Muscle layer of colon (tissue), 2 donors: ENCODE measurements at regions not wholly inside any gene's neighbourhood (a gene's known extent, or its start where the extent isn't known, plus 50 kb on each side); places are given as distances from the start of the nearest gene placed in this dataset.
"Not testable (repeated sequence)": the region's sequence is repeated elsewhere in the genome, so short reads cannot be mapped to it uniquely, and the experiment has no call there.

Experiments used
- H3K27ac ChIP-seq: one replicate; pipeline ENCODE4 v1.7.0; 2013; ENCODE audit warnings: low read depth, mild to moderate bottlenecking, low read length, moderate library complexity
- H3K27me3 ChIP-seq, 2 donors: one replicate each; pipeline ENCODE4 v1.7.0; 2013; ENCODE audit warnings: low read length in 2 of 2, mild to moderate bottlenecking in 2 of 2; ENCODE audit not compliant: insufficient read depth in 2 of 2, control insufficient read depth in 1 of 2
- H3K36me3 ChIP-seq: one replicate; pipeline ENCODE4 v1.7.0; 2013; ENCODE audit warnings: mild to moderate bottlenecking, low read length; ENCODE audit not compliant: insufficient read depth
- H3K4me1 ChIP-seq: one replicate; pipeline ENCODE4 v1.7.0; 2013; ENCODE audit warnings: mild to moderate bottlenecking, low read length; ENCODE audit not compliant: insufficient read depth
- H3K4me3 ChIP-seq, 2 donors: one replicate each; pipeline ENCODE4 v1.7.0; 2013; ENCODE audit warnings: low read length in 2 of 2, low read depth in 1 of 2, mild to moderate bottlenecking in 1 of 2, moderate library complexity in 1 of 2
- H3K9ac ChIP-seq: one replicate; pipeline ENCODE4 v1.7.0; 2013; ENCODE audit warnings: low read length
- H3K9me3 ChIP-seq: one replicate; pipeline ENCODE4 v1.7.0; 2013; ENCODE audit warnings: mild to moderate bottlenecking, low read length
- donor health status: abdominal sarcoma.
- donor health status: Adenocarcinoma of cecum.

DNA sequence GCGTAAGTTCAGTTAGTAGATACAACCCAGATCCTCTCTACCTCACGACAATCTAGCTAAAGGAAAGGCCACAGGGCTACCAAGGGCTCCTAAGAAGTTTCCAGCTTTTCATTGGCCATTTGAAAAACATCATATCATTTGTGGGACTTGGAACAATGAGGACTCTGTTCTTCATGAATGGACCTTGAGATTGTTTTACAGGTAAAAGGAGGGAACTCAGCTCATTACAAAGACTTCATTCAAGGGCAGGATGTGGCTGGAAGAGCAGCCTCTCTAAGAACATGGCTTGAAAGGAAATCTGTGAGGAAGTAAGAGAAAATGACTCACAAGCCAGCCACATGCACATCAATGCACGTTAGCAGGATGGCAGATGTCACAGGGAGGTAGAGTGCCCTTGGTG lies 105.9 kb upstream of the SLC7A11 start:
- Histone ChIP-seq H3K9me3 (no peaks in the 10 kb centered on the region), H3K4me3 (no peak overlapping the region), H3K4me1 (no peaks in the 10 kb centered on the region), H3K27me3 (no peaks in the 10 kb centered on the region), H3K27ac (no peak overlapping the region), H3K9ac (no peak overlapping the region), H3K36me3 (no peaks in the 10 kb centered on the region)

DNA sequence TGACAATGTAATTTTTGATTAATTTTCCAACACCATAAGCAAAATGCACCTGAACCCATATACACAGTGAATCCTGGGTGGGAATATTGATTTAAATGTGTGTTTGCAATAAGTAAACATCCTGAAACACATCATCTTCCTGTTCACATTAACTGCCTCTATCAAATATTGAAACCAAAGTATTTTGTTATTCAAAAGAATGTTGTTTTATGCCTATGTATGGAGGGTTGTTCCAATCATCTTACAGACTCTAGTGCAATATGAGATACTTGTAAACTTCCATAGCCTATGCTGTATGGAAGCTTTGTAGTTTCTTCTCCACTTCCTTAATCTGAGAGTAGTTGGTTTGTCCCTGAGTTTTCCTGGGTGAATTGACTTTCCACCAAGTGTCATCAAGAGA lies 105.4 kb upstream of the SLC7A11 start:
- Histone ChIP-seq H3K4me3 (no peak overlapping the region), H3K36me3 (no peaks in the 10 kb centered on the region), H3K9me3 (no peaks in the 10 kb centered on the region), H3K4me1 (no peaks in the 10 kb centered on the region), H3K9ac (no peak overlapping the region), H3K27ac (no peak overlapping the region), H3K27me3 (no peaks in the 10 kb centered on the region)

DNA sequence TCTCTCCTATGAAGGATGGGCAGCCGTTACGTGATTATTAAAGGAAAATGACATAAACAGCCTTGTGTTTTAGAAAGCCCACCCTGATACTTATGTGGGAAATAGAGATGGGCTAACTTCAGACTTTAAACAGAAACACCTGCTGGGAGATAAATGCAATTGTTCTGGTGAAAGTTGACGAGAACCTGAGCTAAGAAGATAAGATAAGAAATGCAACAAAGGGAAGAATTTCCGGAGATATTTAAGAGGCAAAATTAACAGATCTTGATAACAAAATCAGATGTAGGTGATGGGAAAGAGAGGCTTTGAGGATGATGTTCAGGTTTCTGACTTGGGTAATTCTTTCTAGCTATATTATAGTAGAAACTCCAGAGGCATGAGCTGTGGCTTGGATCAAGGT lies 102.7 kb upstream of the SLC7A11 start:
- no peak overlapping the region for H3K4me3 ChIP-seq
- no peak overlapping the region for H3K27ac ChIP-seq
- no peaks in the 10 kb centered on the region for H3K36me3 ChIP-seq
- H3K9ac ChIP-seq: no peak overlapping the region
- no peaks in the 10 kb centered on the region for H3K27me3 ChIP-seq
- no peaks in the 10 kb centered on the region for H3K9me3 ChIP-seq
- no peaks in the 10 kb centered on the region for H3K4me1 ChIP-seq

DNA sequence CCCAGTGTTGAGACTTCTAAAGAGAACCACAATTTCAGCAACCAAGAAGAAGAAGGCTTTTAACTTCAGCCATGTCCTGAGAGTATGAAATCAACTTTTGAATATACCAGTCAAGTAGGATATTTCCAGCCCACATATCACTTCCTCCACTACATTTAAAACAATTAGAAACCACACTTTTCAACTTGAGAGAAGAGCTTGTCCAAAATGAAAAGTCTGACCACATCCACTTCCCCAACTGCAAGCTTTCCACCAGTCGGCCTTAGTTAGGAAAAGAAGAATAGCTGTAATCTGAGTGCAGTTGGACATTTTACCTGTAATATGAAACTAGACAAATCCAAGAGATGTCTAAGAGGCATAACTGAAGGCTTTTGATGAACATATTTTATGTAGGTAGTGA lies 101.9 kb upstream of the SLC7A11 start:
- no peak overlapping the region for H3K9ac ChIP-seq
- H3K4me1 ChIP-seq: no peaks in the 10 kb centered on the region

DNA sequence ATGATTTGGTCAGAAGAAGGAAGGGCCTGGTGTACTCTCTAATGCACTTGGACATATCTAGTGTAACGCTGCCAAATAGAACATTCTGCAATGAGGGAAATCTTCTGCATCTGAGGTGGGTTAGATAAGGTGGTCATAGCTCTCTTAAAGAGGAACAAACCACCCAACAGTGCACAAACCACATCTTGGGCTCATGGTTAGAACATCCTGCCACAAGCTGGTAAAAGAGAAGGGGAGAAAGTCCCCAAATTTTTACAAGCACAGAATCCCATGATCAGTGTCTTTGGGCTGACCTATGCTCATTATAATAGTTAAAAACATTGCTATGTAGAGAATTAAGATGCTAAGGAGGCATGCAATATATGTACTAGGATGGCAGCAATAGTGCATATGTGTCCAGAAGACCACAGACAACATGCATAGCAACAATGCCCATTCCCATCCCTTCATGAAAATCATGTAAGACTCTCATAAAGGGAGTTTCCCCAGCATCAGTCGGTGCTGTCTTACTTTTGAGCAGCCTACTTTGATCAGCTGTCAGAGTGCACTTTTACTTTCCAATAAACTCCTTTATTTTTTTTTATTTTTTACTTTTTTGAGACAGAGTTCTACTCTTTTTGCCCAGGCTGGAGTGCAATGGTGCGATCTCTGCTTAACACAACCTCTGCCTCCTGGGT lies 99.7 kb upstream of the SLC7A11 start:
- no peaks in the 10 kb centered on the region for H3K4me1 ChIP-seq
- H3K4me3 ChIP-seq: no peak overlapping the region
- no peaks in the 10 kb centered on the region for H3K36me3 ChIP-seq
- H3K27ac ChIP-seq: no peak overlapping the region
- no peaks in the 10 kb centered on the region for H3K9me3 ChIP-seq
- H3K9ac ChIP-seq: no peak overlapping the region
- H3K27me3 ChIP-seq: no peaks in the 10 kb centered on the region

More for the DNA sequence above, 101.9 kb upstream of the SLC7A11 start:
- no peak overlapping the region for H3K27ac ChIP-seq
- no peaks in the 10 kb centered on the region for H3K27me3 ChIP-seq
- H3K36me3 ChIP-seq: no peaks in the 10 kb centered on the region
- H3K4me3 ChIP-seq: no peak overlapping the region
- no peaks in the 10 kb centered on the region for H3K9me3 ChIP-seq

DNA sequence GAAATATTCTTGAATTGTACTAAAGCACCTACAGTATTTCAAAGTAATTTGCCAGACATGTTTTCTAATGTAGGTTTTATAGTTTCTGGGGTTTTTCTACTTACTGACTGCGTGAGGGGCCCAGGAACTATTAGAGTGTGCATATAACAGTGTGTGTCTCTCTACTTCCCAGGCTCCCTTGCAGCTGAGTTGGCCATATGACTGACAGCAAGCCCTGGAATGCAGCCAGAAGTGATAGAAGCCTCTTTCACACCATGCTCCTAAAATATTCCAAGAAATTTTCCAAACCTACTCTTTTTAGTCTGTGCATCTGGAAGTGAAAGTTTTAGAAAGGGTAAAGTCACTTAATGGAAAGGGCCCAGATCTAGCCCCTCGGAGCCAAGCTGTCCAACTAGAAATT lies 96.7 kb upstream of the SLC7A11 start:
- Histone ChIP-seq H3K36me3 (no peaks in the 10 kb centered on the region), H3K9ac (no peak overlapping the region), H3K4me1 (no peaks in the 10 kb centered on the region), H3K27me3 (no peaks in the 10 kb centered on the region), H3K9me3 (no peaks in the 10 kb centered on the region), H3K27ac (no peak overlapping the region), H3K4me3 (no peak overlapping the region)

DNA sequence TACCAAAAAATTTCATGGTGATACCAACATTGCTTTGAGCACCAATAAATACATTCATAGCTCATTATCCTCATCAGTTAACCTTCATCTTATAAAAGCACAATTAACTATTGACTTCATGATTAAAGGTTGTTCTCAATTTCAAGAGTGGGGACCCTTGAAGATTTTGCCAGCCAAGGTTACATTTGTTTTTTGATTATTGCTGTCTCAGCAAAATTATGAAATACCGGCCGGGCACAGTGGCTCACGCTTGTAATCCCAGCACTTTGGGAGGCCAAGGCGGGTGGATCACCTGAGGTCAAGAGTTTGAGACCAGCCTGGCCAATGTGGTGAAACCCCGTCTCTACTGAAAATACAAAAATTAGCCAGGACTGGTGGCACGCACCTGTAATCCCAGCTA lies 96.1 kb upstream of the SLC7A11 start:
- not testable (repeated sequence) for H3K4me3 ChIP-seq, H3K36me3 ChIP-seq, H3K27ac ChIP-seq

DNA sequence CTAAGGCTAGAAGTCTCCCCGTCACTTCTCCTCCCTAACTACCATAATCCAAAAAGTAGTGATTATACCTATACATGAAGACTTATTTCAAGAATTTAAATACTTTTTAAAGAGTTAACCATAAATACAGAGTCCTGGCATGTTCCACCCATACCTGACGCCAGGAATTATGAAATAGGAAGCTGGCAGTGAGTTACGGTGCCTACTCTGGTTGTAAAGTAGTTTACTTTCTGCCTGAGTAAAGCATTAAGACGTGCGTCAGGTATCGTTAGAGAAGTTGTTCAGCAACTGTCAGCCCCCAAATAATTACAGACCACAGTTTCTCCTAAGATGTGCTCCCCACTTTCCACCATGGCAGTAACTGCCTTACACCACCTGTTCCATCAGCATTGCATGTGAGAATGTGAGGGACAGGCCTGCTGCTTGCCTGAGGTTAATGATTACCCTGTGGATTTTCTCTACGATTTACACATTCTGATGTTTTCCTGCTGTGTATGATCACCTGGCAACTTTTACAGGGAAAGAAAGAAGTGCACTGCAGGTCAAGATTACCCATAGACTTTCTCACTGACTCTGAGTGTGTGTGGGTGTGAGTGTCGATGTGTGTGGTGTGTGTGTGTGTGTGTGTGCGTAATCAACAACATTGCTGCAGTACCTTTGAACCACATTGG lies 92.3 kb upstream of the SLC7A11 start:
- H3K27ac ChIP-seq: no peak overlapping the region
- H3K4me1 ChIP-seq: no peaks in the 10 kb centered on the region
- no peaks in the 10 kb centered on the region for H3K9me3 ChIP-seq
- no peak overlapping the region for H3K4me3 ChIP-seq
- H3K36me3 ChIP-seq: no peaks in the 10 kb centered on the region
- H3K27me3 ChIP-seq: no peaks in the 10 kb centered on the region
- no peak overlapping the region for H3K9ac ChIP-seq

More for the DNA sequence above, 96.1 kb upstream of the SLC7A11 start:
- not testable (repeated sequence) for H3K9me3 ChIP-seq, H3K4me1 ChIP-seq, H3K9ac ChIP-seq, H3K27me3 ChIP-seq

DNA sequence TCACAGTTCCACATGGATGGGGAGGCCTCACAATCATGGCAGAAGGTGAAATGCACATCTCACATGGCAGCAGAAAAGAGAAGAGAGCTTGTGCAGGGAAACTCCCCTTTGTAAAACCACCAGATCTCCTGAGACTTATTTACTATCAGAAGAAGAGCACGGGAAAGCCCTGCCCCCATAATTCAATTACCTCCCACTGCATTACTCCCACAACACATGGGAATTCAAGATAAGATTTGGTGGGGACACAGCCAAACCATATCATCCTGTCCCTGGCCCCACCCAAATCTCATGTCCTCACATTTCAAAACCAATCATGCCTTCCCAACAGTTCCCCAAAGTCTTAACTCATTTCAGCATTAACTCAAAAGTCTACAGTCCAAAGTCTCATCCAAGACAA lies 90.3 kb upstream of the SLC7A11 start:
- H3K4me3 ChIP-seq, H3K27me3 ChIP-seq, H3K9me3 ChIP-seq, H3K4me1 ChIP-seq, H3K9ac ChIP-seq, H3K36me3 ChIP-seq, H3K27ac ChIP-seq: not testable (repeated sequence)

DNA sequence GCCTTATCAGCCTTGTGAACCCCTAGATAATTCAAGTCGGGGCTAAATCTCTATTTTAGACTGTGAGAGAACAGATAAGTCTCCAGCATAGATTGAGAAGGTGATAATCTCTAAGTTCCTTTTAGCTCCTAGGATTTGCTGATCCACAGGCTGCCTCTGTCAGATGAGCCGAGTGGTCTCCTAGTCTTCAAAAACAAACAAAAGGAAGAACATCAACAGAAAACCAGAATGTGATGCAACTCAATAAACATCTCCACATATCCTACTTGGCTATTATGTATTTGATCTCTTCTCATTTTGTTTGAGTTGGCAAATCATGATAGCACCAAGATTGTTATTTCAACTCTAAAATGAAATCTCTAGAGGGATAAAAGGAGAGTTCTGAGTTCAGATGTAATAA lies 88.4 kb upstream of the SLC7A11 start:
- Histone ChIP-seq H3K36me3 (no peaks in the 10 kb centered on the region), H3K9me3 (no peaks in the 10 kb centered on the region), H3K4me3 (no peak overlapping the region), H3K4me1 (no peaks in the 10 kb centered on the region), H3K9ac (no peak overlapping the region), H3K27me3 (no peaks in the 10 kb centered on the region), H3K27ac (no peak overlapping the region)

DNA sequence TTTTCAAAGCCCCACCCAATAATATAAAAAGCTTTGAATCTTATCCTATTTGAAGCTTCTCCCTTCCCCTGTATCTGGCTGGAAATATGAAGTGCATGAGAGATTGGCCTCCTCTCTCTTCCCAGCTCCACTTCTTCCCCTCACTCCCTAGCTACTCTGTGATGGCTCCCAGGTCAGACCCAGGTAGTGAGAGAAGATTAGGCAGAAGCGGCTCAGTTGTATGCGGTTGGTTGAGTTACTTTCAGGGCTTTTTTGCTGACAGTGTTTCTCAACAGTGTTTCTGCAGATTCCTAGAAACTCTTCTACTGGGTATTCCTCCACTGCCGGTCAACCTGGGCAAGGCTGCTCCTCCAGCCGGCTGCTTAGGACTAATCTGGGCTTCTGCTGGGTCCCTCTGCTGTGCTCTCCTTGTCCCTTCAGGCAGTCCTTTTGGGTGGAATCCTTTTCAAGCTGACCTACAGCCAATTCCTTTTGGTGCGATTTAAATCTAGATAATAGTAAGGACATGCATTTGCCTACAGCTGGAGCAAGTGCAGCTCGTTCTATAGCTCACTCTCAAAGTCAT lies 87.4 kb upstream of the SLC7A11 start:
- Histone ChIP-seq H3K4me3 (no peak overlapping the region), H3K4me1 (no peaks in the 10 kb centered on the region), H3K9me3 (no peaks in the 10 kb centered on the region), H3K27ac (no peak overlapping the region), H3K36me3 (no peaks in the 10 kb centered on the region), H3K27me3 (no peaks in the 10 kb centered on the region), H3K9ac (no peak overlapping the region)

DNA sequence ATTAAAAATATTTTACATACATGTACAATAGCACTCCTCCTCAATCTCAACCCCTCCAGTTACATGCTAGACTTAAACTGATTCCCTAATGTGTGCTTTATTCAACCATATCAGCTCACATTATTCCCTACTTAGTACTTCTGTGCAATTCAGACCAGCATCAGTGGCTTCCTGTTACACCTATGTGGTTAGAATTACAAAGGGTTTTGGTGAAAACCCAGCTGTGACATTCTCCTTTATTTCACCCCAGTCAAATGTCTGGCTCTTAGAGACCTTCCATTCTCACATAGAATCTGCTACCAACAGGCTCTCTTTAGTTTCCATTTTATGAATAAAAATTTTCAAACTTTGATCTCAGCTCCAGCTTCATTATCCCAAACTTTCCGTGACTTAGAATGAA lies 85.2 kb upstream of the SLC7A11 start:
- H3K9ac ChIP-seq: no peak overlapping the region
- no peaks in the 10 kb centered on the region for H3K9me3 ChIP-seq
- H3K27me3 ChIP-seq: no peaks in the 10 kb centered on the region
- no peaks in the 10 kb centered on the region for H3K36me3 ChIP-seq
- no peak overlapping the region for H3K4me3 ChIP-seq
- H3K4me1 ChIP-seq: no peaks in the 10 kb centered on the region
- H3K27ac ChIP-seq: no peak overlapping the region
